Parathyroid adenoma (tissue), 2 donors: ENCODE measurements at regions not wholly inside any gene's neighbourhood (a gene's known extent, or its start where the extent isn't known, plus 50 kb on each side); places are given as distances from the start of the nearest gene placed in this dataset.
"Not testable (repeated sequence)": the region's sequence is repeated elsewhere in the genome, so short reads cannot be mapped to it uniquely, and the experiment has no call there.

Experiments used
- H2AFZ ChIP-seq: fragments of 300-600 bp; sonication (generic); one replicate; pipeline ENCODE4 v1.7.0; 2017; ENCODE audit warnings: antibody characterized with exemption, mild to moderate bottlenecking
- H3K27ac ChIP-seq: fragments of 300-600 bp; sonication (generic); one replicate; pipeline ENCODE4 v1.7.0; 2017
- H3K27me3 ChIP-seq: fragments of 300-600 bp; sonication (generic); one replicate; pipeline ENCODE4 v1.7.0; 2017; ENCODE audit warnings: low read length; ENCODE audit not compliant: control insufficient read depth, insufficient read depth
- H3K36me3 ChIP-seq: fragments of 300-600 bp; sonication (generic); one replicate; pipeline ENCODE4 v1.7.0; 2017; ENCODE audit warnings: low read length; ENCODE audit not compliant: control insufficient read depth, insufficient read depth
- H3K4me1 ChIP-seq: fragments of 300-600 bp; sonication (generic); one replicate; pipeline ENCODE4 v1.7.0; 2017; ENCODE audit warnings: control low read depth
- H3K4me2 ChIP-seq: fragments of 300-600 bp; sonication (generic); one replicate; pipeline ENCODE4 v1.7.0; 2017; ENCODE audit warnings: low read length
- H3K4me3 ChIP-seq: fragments of 300-600 bp; sonication (generic); one replicate; pipeline ENCODE4 v1.7.0; 2017; ENCODE audit warnings: low read depth, low read length
- H3K79me2 ChIP-seq: fragments of 300-600 bp; sonication (generic); one replicate; pipeline ENCODE4 v1.7.0; 2017; ENCODE audit warnings: control low read depth
- H3K9ac ChIP-seq: fragments of 300-600 bp; sonication (generic); one replicate; pipeline ENCODE4 v1.7.0; 2017; ENCODE audit warnings: mild to moderate bottlenecking
- H3K9me3 ChIP-seq: fragments of 300-600 bp; sonication (generic); one replicate; pipeline ENCODE4 v1.7.0; 2017; ENCODE audit warnings: low read length; ENCODE audit not compliant: control insufficient read depth
- TF ChIP-seq, protein P1 (sequence below): fragments of 300-600 bp; sonication (generic); IDR thresholded peaks from one replicate; pipeline ENCODE4 v1.7.0; 2017; ENCODE audit warnings: antibody characterized with exemption, mild to moderate bottlenecking
- donor health status: primary hyperparathyroidism.

DNA sequence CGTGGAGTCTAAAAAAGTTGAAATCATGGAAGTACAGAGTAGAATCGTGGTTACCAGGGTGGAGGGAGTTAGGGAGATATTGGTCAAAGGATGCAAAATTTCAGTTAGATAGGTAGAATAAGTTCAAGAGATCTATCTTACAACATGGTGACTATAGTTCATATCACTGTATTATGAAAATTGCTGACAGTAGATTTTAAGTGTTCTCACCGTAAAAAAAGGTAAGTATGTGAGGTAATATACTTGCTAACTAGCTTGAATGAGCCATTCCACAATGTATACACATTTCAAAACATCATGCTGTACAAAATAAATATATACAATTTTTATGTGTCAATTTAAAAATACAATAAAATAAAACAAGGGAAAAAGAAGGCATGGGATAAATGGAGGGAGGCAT lies 392.1 kb downstream of the CAAP1 start:
- Histone ChIP-seq H3K9ac (no peak overlapping the region), H3K27me3 (no peaks in the 10 kb centered on the region), H3K4me1 (no peaks in the 10 kb centered on the region), H3K27ac (no peak overlapping the region), H3K79me2 (no peaks in the 10 kb centered on the region), H3K4me2 (no peak overlapping the region), H3K4me3 (no peak overlapping the region), H2AFZ (no peak overlapping the region), H3K9me3 (no peaks in the 10 kb centered on the region), H3K36me3 (no peaks in the 10 kb centered on the region)
- TF ChIP-seq, protein P1, sequence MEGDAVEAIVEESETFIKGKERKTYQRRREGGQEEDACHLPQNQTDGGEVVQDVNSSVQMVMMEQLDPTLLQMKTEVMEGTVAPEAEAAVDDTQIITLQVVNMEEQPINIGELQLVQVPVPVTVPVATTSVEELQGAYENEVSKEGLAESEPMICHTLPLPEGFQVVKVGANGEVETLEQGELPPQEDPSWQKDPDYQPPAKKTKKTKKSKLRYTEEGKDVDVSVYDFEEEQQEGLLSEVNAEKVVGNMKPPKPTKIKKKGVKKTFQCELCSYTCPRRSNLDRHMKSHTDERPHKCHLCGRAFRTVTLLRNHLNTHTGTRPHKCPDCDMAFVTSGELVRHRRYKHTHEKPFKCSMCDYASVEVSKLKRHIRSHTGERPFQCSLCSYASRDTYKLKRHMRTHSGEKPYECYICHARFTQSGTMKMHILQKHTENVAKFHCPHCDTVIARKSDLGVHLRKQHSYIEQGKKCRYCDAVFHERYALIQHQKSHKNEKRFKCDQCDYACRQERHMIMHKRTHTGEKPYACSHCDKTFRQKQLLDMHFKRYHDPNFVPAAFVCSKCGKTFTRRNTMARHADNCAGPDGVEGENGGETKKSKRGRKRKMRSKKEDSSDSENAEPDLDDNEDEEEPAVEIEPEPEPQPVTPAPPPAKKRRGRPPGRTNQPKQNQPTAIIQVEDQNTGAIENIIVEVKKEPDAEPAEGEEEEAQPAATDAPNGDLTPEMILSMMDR = no peak

- not testable (repeated sequence) for H3K4me2 ChIP-seq, H3K27me3 ChIP-seq, H3K9me3 ChIP-seq, H3K36me3 ChIP-seq, H3K4me1 ChIP-seq, H3K4me3 ChIP-seq, H2AFZ ChIP-seq, H3K9ac ChIP-seq, H3K27ac ChIP-seq, H3K79me2 ChIP-seq
Measured at GRCh38 chr9:26492608-26493521, 399.7 kb downstream of the CAAP1 start.

DNA sequence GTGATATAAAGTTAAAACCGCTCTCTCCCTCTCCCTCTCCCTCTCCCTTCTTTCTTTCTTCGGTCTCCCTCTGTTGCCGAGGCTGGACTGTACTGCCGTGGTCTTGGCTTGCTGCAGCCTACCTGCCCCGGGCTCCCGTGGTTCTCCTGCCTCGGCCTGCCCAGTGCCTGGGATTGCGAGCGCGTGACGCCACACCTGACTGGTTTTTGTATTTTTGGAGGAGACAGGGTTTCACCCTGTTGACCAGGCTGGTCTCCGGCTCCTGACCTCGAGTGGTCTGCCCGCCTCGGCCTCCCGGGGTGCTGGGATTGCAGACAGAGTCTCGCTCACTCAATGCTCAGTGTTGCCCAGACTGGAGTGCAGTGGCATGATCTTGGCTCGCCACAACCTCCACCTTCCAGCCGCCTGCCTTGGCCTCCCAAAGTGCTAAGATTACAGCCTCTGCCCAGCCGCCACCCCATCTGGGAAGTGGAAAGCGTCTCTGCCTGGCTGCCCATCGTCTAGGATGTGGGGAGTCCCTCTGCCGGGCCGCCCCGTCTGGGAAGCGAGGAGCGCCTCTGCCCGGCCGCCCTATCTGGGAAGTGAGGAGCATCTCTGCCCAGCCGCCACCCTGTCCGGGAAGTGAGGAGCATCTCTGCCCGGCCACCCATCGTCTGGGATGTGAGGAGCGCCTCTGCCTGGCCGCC lies 400.5 kb downstream of the CAAP1 start:
- not testable (repeated sequence) for H3K4me1 ChIP-seq, H3K36me3 ChIP-seq, H3K27ac ChIP-seq, H3K4me3 ChIP-seq, H3K27me3 ChIP-seq, H3K79me2 ChIP-seq, H3K9me3 ChIP-seq, H3K4me2 ChIP-seq, H2AFZ ChIP-seq, H3K9ac ChIP-seq

DNA sequence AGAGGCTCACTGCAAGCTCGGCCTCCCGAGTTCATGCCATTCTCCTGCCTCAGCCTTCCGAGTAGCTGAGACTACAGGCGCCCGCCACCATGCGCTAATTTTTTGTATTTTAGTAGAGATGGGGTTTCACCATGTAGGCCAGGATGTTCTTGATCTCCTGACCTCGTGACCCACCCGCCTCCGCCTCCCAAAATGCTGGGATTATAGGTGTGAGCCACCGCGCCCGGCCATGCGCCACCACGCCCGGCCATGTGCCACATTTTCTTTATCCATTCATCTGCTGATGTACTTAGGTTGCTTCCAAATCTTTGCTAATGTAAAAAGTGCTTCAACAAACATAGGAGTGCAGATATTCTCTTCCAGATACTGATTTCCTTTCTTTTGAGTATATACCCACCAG lies 408.6 kb downstream of the CAAP1 start:
- Histone ChIP-seq H3K9ac (no peak overlapping the region), H2AFZ (no peak overlapping the region), H3K9me3 (no peaks in the 10 kb centered on the region), H3K27me3 (no peaks in the 10 kb centered on the region), H3K27ac (no peak overlapping the region), H3K4me3 (no peak overlapping the region), H3K79me2 (no peaks in the 10 kb centered on the region), H3K4me2 (no peak overlapping the region), H3K36me3 (no peaks in the 10 kb centered on the region), H3K4me1 (no peaks in the 10 kb centered on the region)
- TF ChIP-seq, protein P1 = no peak

DNA sequence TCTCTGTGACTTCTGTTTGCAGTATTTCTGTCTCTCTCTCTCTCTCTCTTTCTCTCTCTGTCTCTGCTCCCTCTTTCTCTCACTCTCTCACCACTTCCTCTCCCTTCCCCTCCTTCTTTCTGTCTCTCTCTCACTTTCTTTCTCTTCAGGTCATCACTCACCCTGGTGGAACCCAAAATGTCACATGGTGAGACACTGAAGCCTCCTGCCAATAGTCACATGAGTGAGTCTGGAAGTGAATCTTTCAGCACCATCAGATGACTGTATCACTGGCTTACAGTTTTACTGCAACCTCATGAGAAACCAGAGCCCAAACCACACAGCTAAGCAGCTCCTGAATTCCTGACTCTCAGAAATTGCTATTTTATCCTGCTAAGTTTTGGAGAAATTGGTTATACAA lies 414.6 kb downstream of the CAAP1 start:
- Histone ChIP-seq H3K27ac (no peak overlapping the region), H3K9me3 (no peaks in the 10 kb centered on the region), H3K4me2 (no peak overlapping the region), H2AFZ (no peak overlapping the region), H3K4me3 (no peak overlapping the region), H3K36me3 (no peaks in the 10 kb centered on the region), H3K4me1 (no peaks in the 10 kb centered on the region), H3K27me3 (no peaks in the 10 kb centered on the region), H3K9ac (no peak overlapping the region), H3K79me2 (no peaks in the 10 kb centered on the region)
- TF ChIP-seq, protein P1 = no peak
